ENCODE measurements at regions not wholly inside any gene's neighbourhood (a gene's known extent, or its start where the extent isn't known, plus 50 kb on each side); places are given as distances from the start of the nearest gene placed in this dataset.

DNA sequence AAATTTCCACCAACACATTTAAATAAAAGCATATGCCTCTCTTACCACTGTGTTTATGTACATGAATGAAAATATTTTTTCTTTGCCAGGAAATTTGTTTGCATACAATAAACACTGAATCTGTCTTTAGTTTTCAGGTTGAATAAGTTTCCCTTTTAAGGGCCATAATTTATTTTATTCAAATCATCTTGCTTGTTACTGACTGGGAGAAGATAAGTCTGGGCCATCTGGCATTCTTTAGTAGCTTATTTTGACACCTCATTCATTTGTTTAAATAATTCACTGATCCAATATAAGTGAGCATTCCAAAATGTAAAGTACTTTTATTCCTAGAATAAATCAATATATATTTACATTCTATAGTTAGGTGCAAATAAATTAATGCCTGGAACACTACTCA, 1001.3 kb downstream of the PLOD2 start:
- no peaks in the 10 kb centered on the region for H3K4me1 ChIP-seq (ENCODE audit: control insufficient read depth, extremely low read depth, insufficient read depth, low read length)
- dilution Hi-C loops (cut with MboI; ENCODE audit: extremely low pct_ligation_motif_present, low sequenced_read_pairs) = no loop called here
- no peaks in the 10 kb centered on the region for H3K36me3 ChIP-seq (ENCODE audit: control insufficient read depth in 2 of 2, extremely low read depth in 1 of 2, insufficient read depth in 2 of 2, low read length in 2 of 2)
- H3K27me3 ChIP-seq (ENCODE audit: control insufficient read depth, extremely low read depth, insufficient read depth, low read length) = no peaks in the 10 kb centered on the region
- DNase-seq (ENCODE audit: low read depth, low spot score) = no peak
- H3K9me3 ChIP-seq (ENCODE audit: control insufficient read depth, low read depth, low read length) = no peaks in the 10 kb centered on the region
- TF ChIP-seq CTCF (optimal IDR thresholded peaks at IDR 0.05 in 1 of 3, IDR thresholded peaks at IDR 0.05 in 1 of 3, conservative IDR thresholded peaks at IDR 0.05 in 1 of 3; ENCODE audit: extremely low read depth in 1 of 3, insufficient read depth in 2 of 3, low read length in 3 of 3) (no peak), EZH2 (IDR thresholded peaks at IDR 0.05; ENCODE audit: low read length) (no peak)
- no peak overlapping the region for H2AFZ ChIP-seq (ENCODE audit: control insufficient read depth, low read length)
- no peak overlapping the region for H3K4me2 ChIP-seq (ENCODE audit: control insufficient read depth, extremely low read depth, insufficient read depth, low read depth, low read length)
- no peak overlapping the region for H3K9ac ChIP-seq (ENCODE audit: control insufficient read depth, extremely low read depth, insufficient read depth, low read length)
- no peaks in the 10 kb centered on the region for H4K20me1 ChIP-seq (ENCODE audit: control insufficient read depth, extremely low read depth, insufficient read depth, low read length)
- no peaks in the 10 kb centered on the region for H3K9me1 ChIP-seq (ENCODE audit: control insufficient read depth, extremely low read depth, insufficient read depth, low read length)
- no peaks in the 10 kb centered on the region for H3K79me2 ChIP-seq (ENCODE audit: control insufficient read depth, insufficient read depth, low read length)
- no peak overlapping the region for H3K4me3 ChIP-seq (ENCODE audit: control insufficient read depth in 2 of 3, extremely low read depth in 1 of 3, insufficient read depth in 2 of 3, low read depth in 1 of 3, low read length in 3 of 3)
- no peak overlapping the region for H3K27ac ChIP-seq (ENCODE audit: control insufficient read depth, insufficient read depth, low read length)
- no peak for FAIRE-seq

DNA sequence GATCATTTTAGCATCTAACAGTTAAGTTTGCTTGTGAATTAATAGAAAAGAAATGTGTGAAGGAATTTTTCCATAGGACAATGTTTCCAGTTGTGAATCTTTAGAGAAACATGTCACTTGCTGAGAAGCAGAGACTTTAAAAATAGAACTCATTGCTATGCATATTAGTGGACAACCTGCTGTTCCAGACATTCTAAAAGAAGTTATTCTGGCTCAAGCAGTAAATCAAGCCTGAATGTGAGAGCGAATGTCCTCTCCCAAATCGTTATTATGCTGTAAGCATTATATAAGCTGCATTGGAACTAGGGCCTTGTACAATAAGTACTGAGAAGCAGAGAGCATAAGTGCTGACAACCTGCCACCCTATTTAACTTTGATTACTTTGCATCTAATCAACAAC, 990.9 kb downstream of the PLOD2 start:
- H2AFZ ChIP-seq (ENCODE audit: control insufficient read depth, low read length) = peak overlapping the region; percentile 27

More for the DNA sequence above, 990.9 kb downstream of the PLOD2 start:
- Histone ChIP-seq H3K4me2 (ENCODE audit: control insufficient read depth, extremely low read depth, insufficient read depth, low read depth, low read length) (no peak overlapping the region), H3K4me1 (ENCODE audit: control insufficient read depth, extremely low read depth, insufficient read depth, low read length) (no peaks in the 10 kb centered on the region), H3K9ac (ENCODE audit: control insufficient read depth, extremely low read depth, insufficient read depth, low read length) (no peak overlapping the region), H3K4me3 (ENCODE audit: control insufficient read depth in 2 of 3, extremely low read depth in 1 of 3, insufficient read depth in 2 of 3, low read depth in 1 of 3, low read length in 3 of 3) (no peak overlapping the region), H3K9me1 (ENCODE audit: control insufficient read depth, extremely low read depth, insufficient read depth, low read length) (no peaks in the 10 kb centered on the region), H3K9me3 (ENCODE audit: control insufficient read depth, low read depth, low read length) (no peaks in the 10 kb centered on the region), H3K79me2 (ENCODE audit: control insufficient read depth, insufficient read depth, low read length) (no peaks in the 10 kb centered on the region), H4K20me1 (ENCODE audit: control insufficient read depth, extremely low read depth, insufficient read depth, low read length) (no peaks in the 10 kb centered on the region), H3K36me3 (ENCODE audit: control insufficient read depth in 2 of 2, extremely low read depth in 1 of 2, insufficient read depth in 2 of 2, low read length in 2 of 2) (no peaks in the 10 kb centered on the region), H3K27me3 (ENCODE audit: control insufficient read depth, extremely low read depth, insufficient read depth, low read length) (no peaks in the 10 kb centered on the region), H3K27ac (ENCODE audit: control insufficient read depth, insufficient read depth, low read length) (no peak overlapping the region)
- TF ChIP-seq CTCF (optimal IDR thresholded peaks at IDR 0.05 in 1 of 3, IDR thresholded peaks at IDR 0.05 in 1 of 3, conservative IDR thresholded peaks at IDR 0.05 in 1 of 3; ENCODE audit: extremely low read depth in 1 of 3, insufficient read depth in 2 of 3, low read length in 3 of 3) = no peak
- TF ChIP-seq EZH2 (IDR thresholded peaks at IDR 0.05; ENCODE audit: low read length) = no peak
- DNase-seq (ENCODE audit: low read depth, low spot score) (no peak), FAIRE-seq (no peak)
- dilution Hi-C loops (cut with MboI; ENCODE audit: extremely low pct_ligation_motif_present, low sequenced_read_pairs) = no loop called here
